GM21360 (cell line): ENCODE measurements at regions not wholly inside any gene's neighbourhood (a gene's known extent, or its start where the extent isn't known, plus 50 kb on each side); places are given as distances from the start of the nearest gene placed in this dataset.

Experiments used
- ATAC-seq: cut with Tn5 transposase; IDR thresholded peaks from one replicate; pipeline ENCODE4 v1.9.1; 2021; ENCODE audit warnings: mild to moderate bottlenecking, moderate library complexity; ENCODE audit not compliant: unreplicated experiment

GRCh38 chr10:78771260-78771659, 297.5 kb upstream of the ZMIZ1 start:
- no peak for ATAC-seq

- no peak for ATAC-seq
Measured at GRCh38 chr10:78771808-78772455, 296.8 kb upstream of the ZMIZ1 start.

- ATAC-seq: no peak
Measured at GRCh38 chr10:78772486-78772885, 296.3 kb upstream of the ZMIZ1 start.

GRCh38 chr10:78772986-78773530, 295.7 kb upstream of the ZMIZ1 start:
- ATAC-seq: no peak

GRCh38 chr10:78774614-78774998, 294.2 kb upstream of the ZMIZ1 start:
- ATAC-seq: no peak

GRCh38 chr10:78774999-78775711, 293.6 kb upstream of the ZMIZ1 start:
- ATAC-seq: no peak

GRCh38 chr10:78775891-78776290, 292.9 kb upstream of the ZMIZ1 start:
- ATAC-seq: no peak

- ATAC-seq: no peak
Measured at GRCh38 chr10:78776756-78777155, 292.0 kb upstream of the ZMIZ1 start.

- ATAC-seq: no peak
Measured at GRCh38 chr10:78777466-78777865, 291.3 kb upstream of the ZMIZ1 start.

GRCh38 chr10:78777867-78778266, 290.9 kb upstream of the ZMIZ1 start:
- no peak for ATAC-seq

GRCh38 chr10:78778444-78779338, 290.1 kb upstream of the ZMIZ1 start:
- ATAC-seq: no peak

- no peak for ATAC-seq
Measured at GRCh38 chr10:78779339-78779955, 289.3 kb upstream of the ZMIZ1 start.

- ATAC-seq: no peak
Measured at GRCh38 chr10:78780551-78780961, 288.2 kb upstream of the ZMIZ1 start.

GRCh38 chr10:78781251-78781913, 287.4 kb upstream of the ZMIZ1 start:
- no peak for ATAC-seq

GRCh38 chr10:78781991-78782390, 286.8 kb upstream of the ZMIZ1 start:
- ATAC-seq: no peak

GRCh38 chr10:78782441-78782840, 286.3 kb upstream of the ZMIZ1 start:
- no peak for ATAC-seq

- no peak for ATAC-seq
Measured at GRCh38 chr10:78783753-78784152, 285.0 kb upstream of the ZMIZ1 start.

GRCh38 chr10:78784546-78784945, 284.2 kb upstream of the ZMIZ1 start:
- no peak for ATAC-seq

- ATAC-seq: no peak
Measured at GRCh38 chr10:78785066-78785465, 283.7 kb upstream of the ZMIZ1 start.

- ATAC-seq: no peak
Measured at GRCh38 chr10:78785991-78786390, 282.8 kb upstream of the ZMIZ1 start.
